HFFc6 (cell line): ENCODE measurements at regions not wholly inside any gene's neighbourhood (a gene's known extent, or its start where the extent isn't known, plus 50 kb on each side); places are given as distances from the start of the nearest gene placed in this dataset.

Experiments
- DNase-seq: peaks from one replicate; pipeline ENCODE4 v3.0.0-alpha.2; 2018
- H3K27ac Mint-ChIP-seq: 2 replicates; pipeline ENCODE4 v1.8.0; 2020; ENCODE audit warnings: mild to moderate bottlenecking, mixed read lengths
- H3K27me3 Mint-ChIP-seq: 2 replicates; pipeline ENCODE4 v1.8.0; 2021; ENCODE audit warnings: mild to moderate bottlenecking, moderate library complexity, mixed read lengths; ENCODE audit not compliant: insufficient read depth
- H3K36me3 Mint-ChIP-seq: 2 replicates; pipeline ENCODE4 v1.8.0; 2021; ENCODE audit warnings: low read depth, mixed read lengths
- H3K4me1 Mint-ChIP-seq: 2 replicates; pipeline ENCODE4 v1.8.0; 2020; ENCODE audit warnings: low read depth, mixed read lengths
- H3K4me3 Mint-ChIP-seq: 2 replicates; pipeline ENCODE4 v1.8.0; 2020; ENCODE audit warnings: mild to moderate bottlenecking, moderate library complexity, mixed read lengths
- H3K9me3 Mint-ChIP-seq: 2 replicates; pipeline ENCODE4 v1.8.0; 2020; ENCODE audit warnings: mild to moderate bottlenecking, mixed read lengths
- TF ChIP-seq, protein P1 (sequence below): fragments of 200-600 bp; sonication (generic); IDR thresholded peaks from 2 replicates; pipeline ENCODE4 v1.5.0; 2021; ENCODE audit warnings: antibody characterized with exemption, mild to moderate bottlenecking

DNA sequence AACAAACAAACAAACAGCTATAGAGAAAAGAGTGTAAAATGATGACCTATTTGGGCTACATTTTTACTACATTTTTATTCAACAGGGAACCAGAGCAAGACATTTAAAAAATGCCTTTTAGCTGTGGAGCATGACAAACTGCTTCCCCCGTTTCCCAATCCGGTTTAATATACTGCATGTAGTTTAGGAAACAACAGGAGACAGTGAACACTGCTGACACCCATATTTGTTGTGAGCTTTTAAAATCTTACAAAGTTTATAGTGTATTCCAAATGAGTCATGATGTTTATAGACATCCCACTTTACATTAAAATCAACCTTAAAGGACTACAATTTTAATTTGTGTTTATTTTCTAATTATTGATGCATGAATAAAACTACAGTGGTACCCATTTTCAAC, 1238.3 kb downstream of the TECRL start:
- peaks cover 38% of the 10 kb centered on the region for H3K9me3 Mint-ChIP-seq
- TF ChIP-seq, protein P1, sequence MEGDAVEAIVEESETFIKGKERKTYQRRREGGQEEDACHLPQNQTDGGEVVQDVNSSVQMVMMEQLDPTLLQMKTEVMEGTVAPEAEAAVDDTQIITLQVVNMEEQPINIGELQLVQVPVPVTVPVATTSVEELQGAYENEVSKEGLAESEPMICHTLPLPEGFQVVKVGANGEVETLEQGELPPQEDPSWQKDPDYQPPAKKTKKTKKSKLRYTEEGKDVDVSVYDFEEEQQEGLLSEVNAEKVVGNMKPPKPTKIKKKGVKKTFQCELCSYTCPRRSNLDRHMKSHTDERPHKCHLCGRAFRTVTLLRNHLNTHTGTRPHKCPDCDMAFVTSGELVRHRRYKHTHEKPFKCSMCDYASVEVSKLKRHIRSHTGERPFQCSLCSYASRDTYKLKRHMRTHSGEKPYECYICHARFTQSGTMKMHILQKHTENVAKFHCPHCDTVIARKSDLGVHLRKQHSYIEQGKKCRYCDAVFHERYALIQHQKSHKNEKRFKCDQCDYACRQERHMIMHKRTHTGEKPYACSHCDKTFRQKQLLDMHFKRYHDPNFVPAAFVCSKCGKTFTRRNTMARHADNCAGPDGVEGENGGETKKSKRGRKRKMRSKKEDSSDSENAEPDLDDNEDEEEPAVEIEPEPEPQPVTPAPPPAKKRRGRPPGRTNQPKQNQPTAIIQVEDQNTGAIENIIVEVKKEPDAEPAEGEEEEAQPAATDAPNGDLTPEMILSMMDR = no peak
- H3K36me3 Mint-ChIP-seq = no peaks in the 10 kb centered on the region
- H3K4me1 Mint-ChIP-seq = no peaks in the 10 kb centered on the region
- no peaks in the 10 kb centered on the region for H3K27me3 Mint-ChIP-seq
- no peak overlapping the region for H3K27ac Mint-ChIP-seq
- no peak overlapping the region for H3K4me3 Mint-ChIP-seq
- no peak for DNase-seq

DNA sequence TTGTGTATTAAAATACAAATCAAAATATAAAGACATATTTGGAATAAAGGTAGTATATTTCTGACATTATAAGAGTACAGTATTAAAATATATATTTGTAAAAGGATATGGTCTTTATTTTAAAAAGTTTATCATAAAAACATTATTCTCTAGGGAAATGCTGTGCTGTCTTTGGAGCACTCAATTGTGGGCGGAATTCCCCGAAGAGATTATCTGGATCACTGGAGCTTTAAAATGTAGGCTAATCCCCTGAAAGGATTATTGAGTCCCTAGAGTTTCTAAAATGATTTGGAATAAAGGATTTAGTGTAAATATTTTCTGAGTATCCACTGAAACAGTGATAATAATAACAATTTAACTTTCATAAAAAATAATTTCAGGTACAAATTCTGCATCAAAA, 1239.4 kb downstream of the TECRL start:
- no peak overlapping the region for H3K4me3 Mint-ChIP-seq
- TF ChIP-seq, protein P1 = no peak
- no peak for DNase-seq
- peaks cover 47% of the 10 kb centered on the region for H3K9me3 Mint-ChIP-seq
- no peak overlapping the region for H3K27ac Mint-ChIP-seq
- no peaks in the 10 kb centered on the region for H3K4me1 Mint-ChIP-seq
- no peaks in the 10 kb centered on the region for H3K27me3 Mint-ChIP-seq
- H3K36me3 Mint-ChIP-seq = no peaks in the 10 kb centered on the region

DNA sequence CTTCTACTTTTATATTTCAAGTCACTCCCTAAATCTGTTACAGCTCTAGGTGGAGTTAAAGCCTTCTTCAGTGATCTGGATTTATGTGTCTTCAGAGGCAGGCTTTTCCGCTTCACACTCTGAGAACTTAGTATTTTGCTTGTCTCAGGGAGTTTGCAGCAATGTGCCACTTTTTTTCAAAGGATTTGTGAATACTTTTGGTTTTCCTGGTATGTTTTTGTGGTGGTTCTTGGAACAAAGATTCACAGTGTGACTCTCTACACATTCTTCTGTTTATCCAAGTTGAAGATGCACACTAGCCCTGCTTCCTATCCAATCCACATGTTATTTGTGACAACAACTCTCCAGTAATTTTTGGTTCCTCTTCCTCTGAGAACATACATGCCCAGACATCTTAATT, 1253.7 kb downstream of the TECRL start:
- H3K27ac Mint-ChIP-seq = no peak overlapping the region
- TF ChIP-seq, protein P1 = no peak
- H3K36me3 Mint-ChIP-seq = peaks cover 14% of the 10 kb centered on the region; the same call in 1 of the 2 replicates
- DNase-seq = no peak
- H3K9me3 Mint-ChIP-seq = peaks cover 50% of the 10 kb centered on the region
- no peak overlapping the region for H3K4me3 Mint-ChIP-seq
- H3K27me3 Mint-ChIP-seq = no peaks in the 10 kb centered on the region
- no peaks in the 10 kb centered on the region for H3K4me1 Mint-ChIP-seq

DNA sequence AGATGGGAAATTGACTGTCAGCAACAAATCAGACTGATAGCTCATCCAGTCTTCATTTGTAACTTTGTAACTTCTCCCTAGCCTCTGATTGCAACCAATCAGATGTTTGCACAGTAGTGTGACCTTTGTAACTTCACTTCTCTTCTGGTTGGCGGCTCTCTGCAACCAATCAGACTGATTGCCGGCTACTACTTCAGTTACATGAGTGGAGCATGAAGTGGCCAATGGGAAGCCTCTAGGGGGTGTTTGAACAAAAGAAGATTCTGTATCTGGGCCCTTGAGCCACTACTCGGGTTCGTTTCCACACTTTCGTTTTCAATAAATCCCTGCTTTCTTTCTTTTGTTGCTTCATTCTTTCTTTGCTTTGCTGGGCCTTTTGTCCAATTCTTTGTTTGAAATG, 1285.8 kb downstream of the TECRL start:
- no peaks in the 10 kb centered on the region for H3K4me1 Mint-ChIP-seq
- TF ChIP-seq, protein P1 = no peak
- H3K27me3 Mint-ChIP-seq = no peaks in the 10 kb centered on the region; the same call in 1 of the 2 replicates
- H3K4me3 Mint-ChIP-seq = no peak overlapping the region
- DNase-seq = no peak
- H3K9me3 Mint-ChIP-seq = peaks cover 24% of the 10 kb centered on the region
- H3K36me3 Mint-ChIP-seq = no peaks in the 10 kb centered on the region; the same call in 1 of the 2 replicates
- no peak overlapping the region for H3K27ac Mint-ChIP-seq

DNA sequence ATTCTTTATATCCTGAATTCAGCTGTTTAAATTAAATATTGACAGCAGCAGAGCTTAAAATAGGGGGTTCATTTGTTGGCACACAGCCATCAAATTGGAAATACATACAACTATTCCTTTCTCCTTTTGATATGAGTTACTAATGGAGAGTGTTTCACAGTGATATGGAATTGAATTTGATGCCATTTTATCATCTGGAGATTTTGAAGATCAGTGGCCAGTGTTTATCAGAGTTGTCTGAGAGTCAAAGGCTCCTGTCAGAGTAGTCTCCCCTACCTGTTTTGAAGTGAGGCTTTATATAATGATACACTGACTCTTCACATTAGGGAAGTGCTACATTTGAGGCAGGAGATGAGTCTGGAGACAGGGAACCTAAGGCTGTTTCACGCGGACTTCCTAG, 1286.3 kb downstream of the TECRL start:
- H3K27ac Mint-ChIP-seq = no peak overlapping the region
- DNase-seq = no peak
- H3K4me1 Mint-ChIP-seq = no peaks in the 10 kb centered on the region
- TF ChIP-seq, protein P1 = no peak
- H3K4me3 Mint-ChIP-seq = no peak overlapping the region
- H3K36me3 Mint-ChIP-seq = no peaks in the 10 kb centered on the region
- no peaks in the 10 kb centered on the region; the same call in 1 of the 2 replicates for H3K27me3 Mint-ChIP-seq
- peaks cover 19% of the 10 kb centered on the region for H3K9me3 Mint-ChIP-seq

DNA sequence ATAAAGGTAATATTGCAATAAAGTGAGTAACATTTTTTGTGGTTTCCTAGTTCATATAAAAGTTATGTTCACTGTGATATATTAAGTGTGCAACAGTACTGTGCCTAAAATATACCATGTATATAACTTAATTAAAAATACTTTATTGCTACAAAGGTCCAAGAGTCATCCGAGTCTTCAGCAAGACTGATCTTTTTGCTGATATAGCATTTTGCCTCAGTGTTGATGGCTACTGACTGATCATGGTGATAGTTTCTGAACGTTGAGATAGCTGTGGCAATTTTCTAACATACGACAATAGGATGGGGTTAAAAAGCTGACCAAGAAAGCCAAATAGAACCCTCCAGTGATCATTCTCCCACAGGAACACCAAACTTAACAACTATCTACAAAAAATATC, 1302.7 kb downstream of the TECRL start:
- TF ChIP-seq, protein P1 = no peak
- Mint-ChIP-seq H3K9me3 (peaks cover 32% of the 10 kb centered on the region), H3K27ac (no peak overlapping the region), H3K27me3 (no peaks in the 10 kb centered on the region), H3K4me3 (no peak overlapping the region), H3K4me1 (no peaks in the 10 kb centered on the region), H3K36me3 (peaks cover 5% of the 10 kb centered on the region; the same call in 1 of the 2 replicates)
- DNase-seq = no peak
